SK-N-SH (cell line): ENCODE measurements at regions not wholly inside any gene's neighbourhood (a gene's known extent, or its start where the extent isn't known, plus 50 kb on each side); places are given as distances from the start of the nearest gene placed in this dataset.

Experiments
- CTCF ChIA-PET: fragments of 300-600, 350-600 bp; formaldehyde crosslinking; extraction: SDS; loops from one replicate; lab custom pipeline; 2021; lab: Yijun Ruan, JAX
- POLR2A ChIA-PET: fragments of 350-600 bp; sonication (Branson Sonifier 250); formaldehyde crosslinking; extraction: SDS; loops from one replicate; lab custom pipeline; 2020; ENCODE audit warnings: antibody characterized with exemption, inconsistent platforms; lab: Yijun Ruan, JAX
- DNase-seq: peaks from one replicate; pipeline ENCODE4 v3.0.0; 2012
- H2AFZ ChIP-seq: fragments of 200-600 bp; sonication (generic); 2 replicates; pipeline ENCODE4 v1.8.1; 2016; ENCODE audit warnings: antibody characterized with exemption, mild to moderate bottlenecking, low read depth
- H3F3A ChIP-seq: fragments of 200-600 bp; sonication (generic); replicated peaks from 2 replicates; pipeline ENCODE3; 2016; ENCODE audit warnings: antibody characterized with exemption, mild to moderate bottlenecking; ENCODE audit not compliant: insufficient read depth
- H3K27ac ChIP-seq, 2 experiments: fragments of 200-500 bp in 1 of 2; fragments of 200-600 bp in 1 of 2; sonication (Bioruptor generic) in 1 of 2; sonication (generic), shearing (Covaris generic) in 1 of 2; 2 replicates each; pipeline versions ENCODE4 v1.5.1 to v1.6.1; 2014 to 2016; ENCODE audit warnings: low read depth in 2 of 2, inconsistent platforms in 1 of 2, low read length in 1 of 2, mild to moderate bottlenecking in 1 of 2, mixed read lengths in 1 of 2
- H3K27me3 ChIP-seq: fragments of 200-600 bp; sonication (generic), shearing (Covaris generic); 2 replicates; pipeline ENCODE4 v1.6.1; 2016; ENCODE audit warnings: mixed run types; ENCODE audit not compliant: insufficient read depth
- H3K36me3 ChIP-seq, 2 experiments: fragments of 200-500 bp in 1 of 2; fragments of 200-600 bp in 1 of 2; sonication (Bioruptor generic) in 1 of 2; sonication (generic) in 1 of 2; replicated peaks in 1 of 2; 2 replicates each; pipeline versions ENCODE3 to v1.5.1; 2014 to 2016; ENCODE audit warnings: low read length in 1 of 2, mild to moderate bottlenecking in 1 of 2; ENCODE audit not compliant: insufficient read depth in 2 of 2, control insufficient read depth in 1 of 2
- H3K4me1 ChIP-seq, 2 experiments: fragments of 200-500 bp in 1 of 2; fragments of 200-600 bp in 1 of 2; sonication (Bioruptor generic) in 1 of 2; sonication (generic), shearing (Covaris generic) in 1 of 2; 2 replicates each; pipeline versions ENCODE4 v1.5.1 to v1.6.1; 2014 to 2016; ENCODE audit warnings: low read depth in 1 of 2, low read length in 1 of 2, mixed run types in 1 of 2; ENCODE audit not compliant: insufficient read depth in 2 of 2, control insufficient read depth in 1 of 2
- H3K4me2 ChIP-seq: fragments of 200-600 bp; sonication (generic), shearing (Covaris generic); 2 replicates; pipeline ENCODE4 v1.6.1; 2017; ENCODE audit warnings: mixed run types
- H3K4me3 ChIP-seq, 2 experiments: fragments of 200-500 bp in 1 of 2; fragments of 200-600 bp in 1 of 2; sonication (Bioruptor generic) in 1 of 2; sonication (generic), shearing (Covaris generic) in 1 of 2; 2 replicates each; pipeline versions ENCODE4 v1.5.1 to v1.8.1; 2014 to 2016; ENCODE audit warnings: low read depth in 2 of 2, inconsistent platforms in 1 of 2, low read length in 1 of 2, mild to moderate bottlenecking in 1 of 2, mixed read lengths in 1 of 2, moderate library complexity in 1 of 2
- H3K79me2 ChIP-seq: fragments of 200-600 bp; sonication (generic); 2 replicates; pipeline ENCODE4 v1.8.1; 2017; ENCODE audit warnings: mild to moderate bottlenecking; ENCODE audit not compliant: insufficient read depth
- H3K9ac ChIP-seq: fragments of 200-600 bp; sonication (generic); 2 replicates; pipeline ENCODE4 v1.6.1; 2017; ENCODE audit warnings: mixed run types
- H3K9me2 ChIP-seq: fragments of 200-600 bp; sonication (generic); 2 replicates; pipeline ENCODE4 v1.6.1; 2017; ENCODE audit warnings: mixed run types
- H3K9me3 ChIP-seq: fragments of 200-600 bp; sonication (generic); 2 replicates; pipeline ENCODE4 v1.6.1; 2017; ENCODE audit warnings: mixed run types, mild to moderate bottlenecking, moderate library complexity
- H4K20me1 ChIP-seq: fragments of 200-600 bp; sonication (generic); 2 replicates; pipeline ENCODE4 v1.6.1; 2017; ENCODE audit warnings: mild to moderate bottlenecking, mixed run types; ENCODE audit not compliant: insufficient read depth
- ELF1 ChIP-seq: IDR thresholded peaks from 2 replicates; pipeline ENCODE4 v1.4.0; 2012
- EP300 ChIP-seq, 2 experiments: IDR thresholded peaks; 2 replicates each; pipeline versions ENCODE4 v1.4.0 to v1.6.1; 2012; ENCODE audit warnings: borderline replicate concordance in 1 of 2, low read depth in 1 of 2, low read length in 1 of 2
- EZH2phosphoT487 ChIP-seq: fragments of 200-600 bp; sonication (generic); IDR thresholded peaks from 2 replicates; pipeline ENCODE4 v1.6.1; 2017; ENCODE audit warnings: low read depth, mixed run types, mild to moderate bottlenecking, antibody characterized with exemption, moderate library complexity, borderline replicate concordance
- FOSL2 ChIP-seq: IDR thresholded peaks from 2 replicates; pipeline ENCODE4 v1.4.0; 2012; ENCODE audit warnings: low read depth, mild to moderate bottlenecking, moderate library complexity, borderline replicate concordance
- FOXJ3 ChIP-seq: sonication (generic); formaldehyde crosslinking; IDR thresholded peaks from 2 replicates; pipeline ENCODE4 v1.5.1; 2020; ENCODE audit warnings: mild to moderate bottlenecking, missing genetic modification reagents
- FOXM1 ChIP-seq: IDR thresholded peaks from 2 replicates; pipeline ENCODE4 v1.4.0; 2012; ENCODE audit warnings: low read depth, mild to moderate bottlenecking
- MXI1 ChIP-seq: IDR thresholded peaks from 2 replicates; pipeline ENCODE4 v1.6.1; 2012; ENCODE audit warnings: mild to moderate bottlenecking, low read depth, low read length, improper control_type of control experiment
- NFIC ChIP-seq: IDR thresholded peaks from 2 replicates; pipeline ENCODE4 v1.4.0; 2012; ENCODE audit warnings: borderline replicate concordance
- RFX5 ChIP-seq: IDR thresholded peaks from 2 replicates; pipeline ENCODE4 v1.6.1; 2012; ENCODE audit warnings: mild to moderate bottlenecking, improper control_type of control experiment, low read length
- SIN3A ChIP-seq: IDR thresholded peaks from 2 replicates; pipeline ENCODE4 v1.6.1; 2012; ENCODE audit warnings: low read depth, mild to moderate bottlenecking, low read length, moderate library complexity, borderline replicate concordance
- SMC3 ChIP-seq: IDR thresholded peaks from 2 replicates; pipeline ENCODE4 v1.6.1; 2012; ENCODE audit warnings: low read depth, low read length, improper control_type of control experiment
- USF2 ChIP-seq: fragments of 150-350 bp; IDR thresholded peaks from 2 replicates; pipeline ENCODE4 v1.6.1; 2017; ENCODE audit warnings: antibody characterized with exemption, low read length, low read depth, borderline replicate concordance
- YY1 ChIP-seq: IDR thresholded peaks from 2 replicates; pipeline ENCODE4 v1.4.0; 2012; ENCODE audit warnings: low read depth, mild to moderate bottlenecking
- WGBS: methylation state at CpG from one replicate; pipeline ENCODE4 v1.1.6; 2017; ENCODE audit warnings: low lambda C conversion rate; 5-methylcytosine and 5-hydroxymethylcytosine counted together
- small RNA-seq, 7 experiments: library from RNA; depleted of rRNA; stranded (forward); fragments of <200 nt; gene quantifications; one replicate each; pipeline ENCODE3, GENCODE V24; 2012

- Histone ChIP-seq H2AFZ (no peak overlapping the region), H3K4me2 (no peak overlapping the region), H3K36me3 (no peaks in the 10 kb centered on the region), H3K4me1 (no peaks in the 10 kb centered on the region), H3K27ac (no peak overlapping the region)
- TF ChIP-seq SIN3A (no peak), EZH2phosphoT487 (no peak), USF2 (no peak), FOSL2 (no peak), FOXJ3 (CRISPR knock-in tag) (no peak), SMC3 (no peak), FOXM1 (no peak), EP300 (IDR thresholded peaks at IDR 0.05; ENCODE audit: borderline replicate concordance in 1 of 2, low read depth in 1 of 2, low read length in 1 of 2) (no peak), YY1 (no peak), RFX5 (no peak), ELF1 (no peak), MXI1 (no peak), NFIC (no peak)
- TF ChIP-seq, all 33 proteins: peak for 0
- DNase-seq: no peak
- Histone ChIP-seq H3K4me3 (no peak overlapping the region), H3K27me3 (no peaks in the 10 kb centered on the region), H3K9me2 (no peaks in the 10 kb centered on the region), H3F3A (no peaks in the 10 kb centered on the region), H4K20me1 (no peaks in the 10 kb centered on the region), H3K79me2 (no peaks in the 10 kb centered on the region), H3K9ac (no peak overlapping the region), H3K9me3 (no peaks in the 10 kb centered on the region)
- ChIA-PET POLR2A (no interaction called here), CTCF (interaction anchor here (1.4 kb wide), 1 partner anchor 18 kb away, joined by 3 read pairs; no protein-coding TSS in a partner anchor)
- WGBS: 97% methylated on average over 2 of the region's 2 CpGs
Observed at GRCh38 chr3:105316331-105316730, 50.4 kb upstream of the ALCAM start.

Small RNAs in the stretch of these regions (small RNA-seq; reads per million reads assigned to genes)
- gene MIR548AB (0 reads per million in 7 experiments), gene NDUFA4P2 (0 reads per million in 7 experiments), gene RNU1-43P (0 reads per million in 7 experiments), gene RNU6-461P (0 to 2.1 (median 0) reads per million in 7 experiments), gene TUBBP11 (0 reads per million in 7 experiments)
